MCF 10A (cell line): ENCODE measurements at regions not wholly inside any gene's neighbourhood (a gene's known extent, or its start where the extent isn't known, plus 50 kb on each side); places are given as distances from the start of the nearest gene placed in this dataset.

Experiments
- BruUV-seq: library from RNA; stranded (reverse); fragments of 400-500 nt; replicated peaks from 2 replicates; lab custom pipeline; 2021; lab: Mats Ljungman, UMichigan
- CTCF ChIA-PET: fragments of 300-600 bp; sonication (Branson Sonifier 250); formaldehyde crosslinking; extraction: SDS; loops from one replicate; lab custom pipeline; 2021; ENCODE audit warnings: antibody characterized with exemption, inconsistent platforms; lab: Yijun Ruan, JAX
- POLR2A ChIA-PET: fragments of 300-600, 350-650 bp; sonication (Branson Sonifier 250); formaldehyde crosslinking; extraction: SDS; loops from one replicate; lab custom pipeline; 2020; ENCODE audit warnings: antibody characterized with exemption, inconsistent platforms; lab: Yijun Ruan, JAX
- DNase-seq: peaks from one replicate; pipeline ENCODE4 v3.0.0-alpha.2; 2018; ENCODE audit not compliant: unreplicated experiment
- H3K27ac Mint-ChIP-seq: one replicate; pipeline ENCODE4 v1.8.0; 2022; ENCODE audit warnings: mild to moderate bottlenecking, low read depth, mixed read lengths; ENCODE audit not compliant: unreplicated experiment
- H3K27me3 Mint-ChIP-seq: one replicate; pipeline ENCODE4 v1.8.0; 2022; ENCODE audit warnings: mixed read lengths; ENCODE audit not compliant: insufficient read depth, unreplicated experiment
- H3K36me3 Mint-ChIP-seq: one replicate; pipeline ENCODE4 v1.8.0; 2022; ENCODE audit warnings: mild to moderate bottlenecking, moderate library complexity, mixed read lengths; ENCODE audit not compliant: insufficient read depth, unreplicated experiment
- H3K4me1 Mint-ChIP-seq: one replicate; pipeline ENCODE4 v1.8.0; 2022; ENCODE audit warnings: mixed read lengths; ENCODE audit not compliant: insufficient read depth, unreplicated experiment
- H3K4me3 Mint-ChIP-seq: one replicate; pipeline ENCODE4 v1.8.0; 2022; ENCODE audit warnings: mild to moderate bottlenecking, moderate library complexity, mixed read lengths; ENCODE audit not compliant: unreplicated experiment
- H3K9me3 Mint-ChIP-seq: one replicate; pipeline ENCODE4 v1.8.0; 2022; ENCODE audit warnings: mixed read lengths; ENCODE audit not compliant: unreplicated experiment
- intact Hi-C: fragments of 100-400 bp; cut with micrococcal nuclease; formaldehyde crosslinking; loops from 2 replicates; pipeline ENCODE4 v1.14.1; 2022
- TF ChIP-seq, protein P1 (sequence below): fragments of 200-600 bp; IDR thresholded peaks from one replicate; pipeline ENCODE4 v1.8.0; 2022; ENCODE audit warnings: antibody characterized with exemption, mild to moderate bottlenecking; ENCODE audit not compliant: unreplicated experiment

DNA sequence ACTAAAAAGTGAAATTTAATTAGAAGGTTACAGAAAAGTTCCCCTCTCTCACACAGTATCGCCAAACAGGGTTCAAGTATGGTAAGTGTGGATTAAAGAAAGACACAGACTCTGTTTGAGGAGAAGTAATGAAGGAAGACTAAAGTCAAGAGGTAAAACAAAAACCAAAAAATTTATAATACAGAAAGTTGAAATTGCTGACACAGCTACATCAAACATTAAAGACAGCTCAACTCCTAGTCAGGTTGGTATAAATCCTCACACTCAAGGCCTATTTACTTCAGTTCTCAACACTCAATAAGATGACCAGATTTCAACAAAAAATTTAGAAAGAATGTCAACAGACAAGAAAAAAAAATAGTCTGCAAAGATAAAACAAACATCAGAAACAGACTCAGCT is 300.5 kb upstream of the LINC00305 start:
- no peak overlapping the region for H3K27ac Mint-ChIP-seq
- no TSS peak for BruUV-seq

DNA sequence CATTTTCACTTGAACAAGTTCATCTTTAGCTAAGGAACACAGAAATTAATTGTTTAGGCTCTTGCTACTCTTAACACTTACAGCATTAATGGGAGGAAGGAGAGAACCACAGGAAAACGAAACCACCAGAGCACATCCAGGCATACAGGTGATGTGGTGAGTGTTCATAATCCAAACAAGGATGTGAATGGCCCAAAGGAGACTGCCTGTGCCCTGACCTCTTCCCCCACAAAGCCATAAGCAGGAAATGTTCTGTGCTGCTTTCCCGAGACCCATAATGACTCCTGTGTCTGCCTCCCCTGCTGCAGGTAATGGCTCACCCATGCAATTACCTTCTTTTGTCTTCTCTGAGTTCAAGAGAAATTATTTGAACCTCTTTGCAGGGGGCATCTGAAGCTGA is 295.9 kb upstream of the LINC00305 start:
- CTCF ChIA-PET: interaction anchor here (0.9 to 1.1 kb wide), 2 partner anchors 12 to 17 kb away, joined by 3 read pairs; no protein-coding TSS in a partner anchor
- H3K36me3 Mint-ChIP-seq: no peaks in the 10 kb centered on the region
- H3K4me1 Mint-ChIP-seq: no peaks in the 10 kb centered on the region
- no peaks in the 10 kb centered on the region for H3K9me3 Mint-ChIP-seq
- POLR2A ChIA-PET: no interaction called here
- BruUV-seq: no TSS peak
- no peak for DNase-seq
- no peak overlapping the region for H3K4me3 Mint-ChIP-seq
- intact Hi-C loops: no loop called here
- H3K27ac Mint-ChIP-seq: no peak overlapping the region
- TF ChIP-seq, protein P1, sequence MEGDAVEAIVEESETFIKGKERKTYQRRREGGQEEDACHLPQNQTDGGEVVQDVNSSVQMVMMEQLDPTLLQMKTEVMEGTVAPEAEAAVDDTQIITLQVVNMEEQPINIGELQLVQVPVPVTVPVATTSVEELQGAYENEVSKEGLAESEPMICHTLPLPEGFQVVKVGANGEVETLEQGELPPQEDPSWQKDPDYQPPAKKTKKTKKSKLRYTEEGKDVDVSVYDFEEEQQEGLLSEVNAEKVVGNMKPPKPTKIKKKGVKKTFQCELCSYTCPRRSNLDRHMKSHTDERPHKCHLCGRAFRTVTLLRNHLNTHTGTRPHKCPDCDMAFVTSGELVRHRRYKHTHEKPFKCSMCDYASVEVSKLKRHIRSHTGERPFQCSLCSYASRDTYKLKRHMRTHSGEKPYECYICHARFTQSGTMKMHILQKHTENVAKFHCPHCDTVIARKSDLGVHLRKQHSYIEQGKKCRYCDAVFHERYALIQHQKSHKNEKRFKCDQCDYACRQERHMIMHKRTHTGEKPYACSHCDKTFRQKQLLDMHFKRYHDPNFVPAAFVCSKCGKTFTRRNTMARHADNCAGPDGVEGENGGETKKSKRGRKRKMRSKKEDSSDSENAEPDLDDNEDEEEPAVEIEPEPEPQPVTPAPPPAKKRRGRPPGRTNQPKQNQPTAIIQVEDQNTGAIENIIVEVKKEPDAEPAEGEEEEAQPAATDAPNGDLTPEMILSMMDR: no peak
- peaks cover 26% of the 10 kb centered on the region for H3K27me3 Mint-ChIP-seq

More for the DNA sequence above, 300.5 kb upstream of the LINC00305 start:
- no peak overlapping the region for H3K4me3 Mint-ChIP-seq
- H3K36me3 Mint-ChIP-seq: no peaks in the 10 kb centered on the region
- ChIA-PET POLR2A (interaction anchor here (0.6 kb wide), 1 partner anchor 845 kb away, joined by 3 read pairs; no protein-coding TSS in a partner anchor), CTCF (no interaction called here)
- H3K9me3 Mint-ChIP-seq: no peaks in the 10 kb centered on the region
- H3K4me1 Mint-ChIP-seq: no peaks in the 10 kb centered on the region
- no peak for DNase-seq
- TF ChIP-seq, protein P1: no peak
- intact Hi-C loops: no loop called here
- H3K27me3 Mint-ChIP-seq: peaks cover 26% of the 10 kb centered on the region

DNA sequence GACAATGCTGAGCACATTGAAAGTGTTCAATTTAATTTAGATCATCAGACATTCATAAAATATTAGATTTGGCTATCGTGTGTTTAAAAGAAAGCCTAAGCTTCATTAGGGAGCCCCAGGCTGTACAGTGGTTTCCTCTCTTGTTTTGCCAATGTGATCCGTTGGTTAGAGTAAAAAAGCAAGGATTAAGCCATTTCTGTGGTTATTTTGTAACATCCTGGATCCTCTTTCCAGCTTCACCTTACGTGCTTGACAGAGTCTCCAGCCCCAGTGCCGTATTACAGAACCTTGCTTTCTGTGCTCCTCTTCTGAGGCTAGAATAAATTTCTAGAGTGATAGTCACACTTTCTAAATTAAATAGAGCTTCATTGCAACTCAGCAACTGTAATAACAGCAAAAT is 289.3 kb upstream of the LINC00305 start:
- intact Hi-C loops: no loop called here
- no peak overlapping the region for H3K27ac Mint-ChIP-seq
- no peak overlapping the region for H3K4me3 Mint-ChIP-seq
- POLR2A ChIA-PET: no interaction called here
- no peaks in the 10 kb centered on the region for H3K27me3 Mint-ChIP-seq
- TF ChIP-seq, protein P1: no peak
- no peak for DNase-seq
- no peaks in the 10 kb centered on the region for H3K4me1 Mint-ChIP-seq
- peaks cover 10% of the 10 kb centered on the region for H3K9me3 Mint-ChIP-seq
- BruUV-seq: no TSS peak
- H3K36me3 Mint-ChIP-seq: no peaks in the 10 kb centered on the region
- CTCF ChIA-PET: no interaction called here

DNA sequence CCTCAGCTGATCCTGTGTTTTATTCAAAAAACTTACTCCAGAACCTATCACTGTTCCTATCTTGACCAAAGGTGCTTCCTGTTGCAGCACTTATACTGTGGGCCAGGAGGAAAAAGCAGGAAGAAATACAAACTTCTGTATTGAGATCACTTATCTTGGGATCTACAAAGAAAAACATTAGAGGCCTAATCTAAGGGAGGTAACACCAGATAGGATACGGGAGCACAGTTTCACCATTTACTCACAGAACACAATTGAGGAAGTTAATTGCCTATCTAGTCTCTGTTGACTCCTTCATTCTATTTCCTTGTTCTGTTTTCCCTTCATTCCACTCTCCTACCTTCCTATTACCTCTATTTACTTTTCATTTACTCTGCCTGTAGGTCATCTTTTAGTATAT is 287.2 kb upstream of the LINC00305 start:
- H3K27ac Mint-ChIP-seq: no peak overlapping the region
- TF ChIP-seq, protein P1: no peak
- intact Hi-C loops: no loop called here
- POLR2A ChIA-PET: no interaction called here
- H3K4me1 Mint-ChIP-seq: no peaks in the 10 kb centered on the region
- no peak for DNase-seq
- H3K9me3 Mint-ChIP-seq: peaks cover 10% of the 10 kb centered on the region
- H3K36me3 Mint-ChIP-seq: no peaks in the 10 kb centered on the region
- H3K4me3 Mint-ChIP-seq: no peak overlapping the region
- H3K27me3 Mint-ChIP-seq: no peaks in the 10 kb centered on the region
- CTCF ChIA-PET: no interaction called here
- no TSS peak for BruUV-seq
